ENCODE measurements at regions not wholly inside any gene's neighbourhood (a gene's known extent, or its start where the extent isn't known, plus 50 kb on each side); places are given as distances from the start of the nearest gene placed in this dataset.

GRCh38 chr2:60158262-60158661 is 395.2 kb downstream of the BCL11A start:
- no peak for DNase-seq

- DNase-seq = no peak
Observed at GRCh38 chr2:60157283-60157682, 396.2 kb downstream of the BCL11A start.

- DNase-seq = no peak
Observed at GRCh38 chr2:60154142-60154541, 399.3 kb downstream of the BCL11A start.

- no peak for DNase-seq
Observed at GRCh38 chr2:60152226-60152833, 401.1 kb downstream of the BCL11A start.

- DNase-seq = no peak
Observed at GRCh38 chr2:60149176-60149575, 404.3 kb downstream of the BCL11A start.

GRCh38 chr2:60148716-60149115 is 404.7 kb downstream of the BCL11A start:
- no peak for DNase-seq

GRCh38 chr2:60140185-60140584 is 413.3 kb downstream of the BCL11A start:
- DNase-seq = no peak

- DNase-seq = no peak
Observed at GRCh38 chr2:60136913-60137312, 416.5 kb downstream of the BCL11A start.

GRCh38 chr2:60127191-60127590 is 426.3 kb downstream of the BCL11A start:
- no peak for DNase-seq

GRCh38 chr2:60125611-60126426 is 427.6 kb downstream of the BCL11A start:
- no peak for DNase-seq

GRCh38 chr2:60119778-60120177 is 433.7 kb downstream of the BCL11A start:
- DNase-seq = no peak

GRCh38 chr2:60118917-60119316 is 434.5 kb downstream of the BCL11A start:
- no peak for DNase-seq

GRCh38 chr2:60118061-60118460 is 435.4 kb downstream of the BCL11A start:
- DNase-seq = no peak

GRCh38 chr2:60116161-60116875 is 437.1 kb downstream of the BCL11A start:
- no peak for DNase-seq

GRCh38 chr2:60109744-60110143 is 443.7 kb downstream of the BCL11A start:
- DNase-seq = no peak

- DNase-seq = no peak
Observed at GRCh38 chr2:60106836-60107529, 446.5 kb downstream of the BCL11A start.

GRCh38 chr2:60105906-60106305 is 447.5 kb downstream of the BCL11A start:
- no peak for DNase-seq

- no peak for DNase-seq
Observed at GRCh38 chr2:60104514-60105505, 448.6 kb downstream of the BCL11A start.

GRCh38 chr2:60100034-60100433 is 453.4 kb downstream of the BCL11A start:
- DNase-seq = no peak

- no peak for DNase-seq
Observed at GRCh38 chr2:60098996-60099395, 454.5 kb downstream of the BCL11A start.

- no peak for DNase-seq
Observed at GRCh38 chr2:60097298-60097697, 456.2 kb downstream of the BCL11A start.
